ENCODE measurements at regions not wholly inside any gene's neighbourhood (a gene's known extent, or its start where the extent isn't known, plus 50 kb on each side); places are given as distances from the start of the nearest gene placed in this dataset.

DNA sequence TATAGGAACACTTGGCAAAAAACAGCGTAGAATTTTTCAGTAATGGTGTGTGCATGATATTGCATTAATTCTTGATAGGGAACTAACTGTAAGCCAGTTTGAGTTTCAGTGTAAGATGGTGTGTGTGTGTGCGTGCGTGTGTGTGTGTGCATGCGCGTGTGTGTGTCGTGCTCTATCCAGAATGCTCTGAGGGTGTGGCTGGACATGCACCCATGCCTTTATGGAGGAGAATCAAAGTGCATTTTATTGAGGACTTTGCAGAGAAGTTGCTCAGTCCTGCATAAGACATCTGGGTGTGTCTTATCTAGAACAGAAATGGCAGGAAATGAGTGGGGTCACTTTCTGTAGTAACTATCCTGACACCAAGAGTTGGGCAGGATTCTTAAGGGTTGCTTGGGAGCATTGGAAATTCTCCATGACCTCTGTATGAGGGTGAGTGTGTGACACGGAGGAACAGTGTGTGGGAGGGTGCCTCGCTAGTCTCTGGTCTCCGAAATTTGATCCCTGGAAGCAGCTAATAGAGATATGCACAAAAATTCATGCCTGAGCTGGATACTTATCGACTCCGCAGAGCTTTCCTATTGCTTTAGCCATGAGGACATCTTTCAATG, 252.2 kb downstream of the TSHZ3 start (continued):
- TF ChIP-seq, protein P1, sequence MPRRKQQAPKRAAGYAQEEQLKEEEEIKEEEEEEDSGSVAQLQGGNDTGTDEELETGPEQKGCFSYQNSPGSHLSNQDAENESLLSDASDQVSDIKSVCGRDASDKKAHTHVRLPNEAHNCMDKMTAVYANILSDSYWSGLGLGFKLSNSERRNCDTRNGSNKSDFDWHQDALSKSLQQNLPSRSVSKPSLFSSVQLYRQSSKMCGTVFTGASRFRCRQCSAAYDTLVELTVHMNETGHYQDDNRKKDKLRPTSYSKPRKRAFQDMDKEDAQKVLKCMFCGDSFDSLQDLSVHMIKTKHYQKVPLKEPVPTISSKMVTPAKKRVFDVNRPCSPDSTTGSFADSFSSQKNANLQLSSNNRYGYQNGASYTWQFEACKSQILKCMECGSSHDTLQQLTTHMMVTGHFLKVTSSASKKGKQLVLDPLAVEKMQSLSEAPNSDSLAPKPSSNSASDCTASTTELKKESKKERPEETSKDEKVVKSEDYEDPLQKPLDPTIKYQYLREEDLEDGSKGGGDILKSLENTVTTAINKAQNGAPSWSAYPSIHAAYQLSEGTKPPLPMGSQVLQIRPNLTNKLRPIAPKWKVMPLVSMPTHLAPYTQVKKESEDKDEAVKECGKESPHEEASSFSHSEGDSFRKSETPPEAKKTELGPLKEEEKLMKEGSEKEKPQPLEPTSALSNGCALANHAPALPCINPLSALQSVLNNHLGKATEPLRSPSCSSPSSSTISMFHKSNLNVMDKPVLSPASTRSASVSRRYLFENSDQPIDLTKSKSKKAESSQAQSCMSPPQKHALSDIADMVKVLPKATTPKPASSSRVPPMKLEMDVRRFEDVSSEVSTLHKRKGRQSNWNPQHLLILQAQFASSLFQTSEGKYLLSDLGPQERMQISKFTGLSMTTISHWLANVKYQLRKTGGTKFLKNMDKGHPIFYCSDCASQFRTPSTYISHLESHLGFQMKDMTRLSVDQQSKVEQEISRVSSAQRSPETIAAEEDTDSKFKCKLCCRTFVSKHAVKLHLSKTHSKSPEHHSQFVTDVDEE (CRISPR knock-in tag; IDR thresholded peaks at IDR 0.05) = no peak
- TF ChIP-seq ZC3H10 (CRISPR knock-in tag; IDR thresholded peaks at IDR 0.05) (no peak), GLIS3 (CRISPR knock-in tag; IDR thresholded peaks at IDR 0.05) (no peak)

DNA sequence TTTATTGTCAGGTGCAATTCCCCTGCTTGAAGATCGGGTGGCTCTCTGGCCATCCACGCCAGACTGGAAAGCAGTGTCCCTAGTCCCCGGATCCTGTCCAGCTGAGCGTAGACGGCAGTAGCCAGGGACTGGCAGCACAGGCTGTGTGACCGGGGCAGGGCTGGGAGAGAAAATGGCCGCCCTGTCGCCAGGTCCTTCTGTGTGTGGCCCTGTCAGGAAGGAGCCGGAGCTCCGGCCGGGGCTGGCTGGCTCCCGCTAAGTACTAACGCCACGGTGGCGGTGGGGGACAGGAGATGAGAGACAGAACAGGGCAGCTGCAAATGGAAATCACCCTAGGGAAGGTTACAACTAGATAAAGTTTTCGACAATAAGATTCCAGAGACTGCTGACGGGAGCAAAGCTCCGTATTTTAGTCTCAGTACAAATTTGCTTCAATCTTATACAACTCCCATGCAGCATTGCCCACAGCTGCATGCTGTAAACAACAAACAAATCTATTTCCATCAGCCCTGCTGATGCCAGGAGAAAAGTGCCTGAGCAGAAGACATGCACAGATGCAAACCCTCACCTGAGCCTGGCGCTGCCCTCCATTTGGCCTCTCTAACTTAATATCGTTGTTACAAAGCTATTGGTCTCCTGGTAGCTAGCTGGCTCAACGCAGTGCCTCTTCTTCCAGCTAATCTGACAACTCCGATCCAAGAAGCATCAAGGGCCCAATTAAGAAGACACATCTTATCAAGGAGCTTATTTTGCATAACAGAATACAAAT, 253.0 kb downstream of the TSHZ3 start:
- no peak for ATAC-seq

DNA sequence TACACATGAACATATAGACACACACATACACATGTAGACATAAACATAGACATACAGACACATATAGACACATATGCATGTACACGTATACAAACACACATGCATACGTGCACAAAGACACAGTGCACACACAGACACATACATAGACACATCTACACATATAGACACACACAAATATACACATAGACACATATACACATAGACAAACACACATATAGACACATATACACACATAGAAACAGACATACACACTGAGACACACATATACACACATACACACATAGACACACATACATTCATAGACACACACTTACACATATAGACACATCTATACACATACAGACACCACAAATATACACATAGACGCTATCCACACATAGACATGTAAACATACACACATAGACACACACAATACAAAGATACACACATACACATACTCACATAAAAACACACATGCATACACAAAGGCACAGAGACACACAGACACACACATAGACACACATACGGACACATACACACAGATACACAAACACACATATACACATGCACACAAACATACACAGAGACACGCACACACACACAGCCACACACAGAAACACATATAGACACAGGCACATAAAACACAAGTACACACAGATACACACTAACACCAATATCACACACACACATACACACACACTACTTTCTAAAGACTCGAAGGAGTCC, 254.0 kb downstream of the TSHZ3 start:
- no peak for ATAC-seq
- TF ChIP-seq RARB (CRISPR knock-in tag; IDR thresholded peaks at IDR 0.05) (no peak), OSR1 (CRISPR knock-in tag; IDR thresholded peaks at IDR 0.05) (no peak)
- TF ChIP-seq, protein P2, sequence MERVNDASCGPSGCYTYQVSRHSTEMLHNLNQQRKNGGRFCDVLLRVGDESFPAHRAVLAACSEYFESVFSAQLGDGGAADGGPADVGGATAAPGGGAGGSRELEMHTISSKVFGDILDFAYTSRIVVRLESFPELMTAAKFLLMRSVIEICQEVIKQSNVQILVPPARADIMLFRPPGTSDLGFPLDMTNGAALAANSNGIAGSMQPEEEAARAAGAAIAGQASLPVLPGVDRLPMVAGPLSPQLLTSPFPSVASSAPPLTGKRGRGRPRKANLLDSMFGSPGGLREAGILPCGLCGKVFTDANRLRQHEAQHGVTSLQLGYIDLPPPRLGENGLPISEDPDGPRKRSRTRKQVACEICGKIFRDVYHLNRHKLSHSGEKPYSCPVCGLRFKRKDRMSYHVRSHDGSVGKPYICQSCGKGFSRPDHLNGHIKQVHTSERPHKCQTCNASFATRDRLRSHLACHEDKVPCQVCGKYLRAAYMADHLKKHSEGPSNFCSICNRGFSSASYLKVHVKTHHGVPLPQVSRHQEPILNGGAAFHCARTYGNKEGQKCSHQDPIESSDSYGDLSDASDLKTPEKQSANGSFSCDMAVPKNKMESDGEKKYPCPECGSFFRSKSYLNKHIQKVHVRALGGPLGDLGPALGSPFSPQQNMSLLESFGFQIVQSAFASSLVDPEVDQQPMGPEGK (CRISPR knock-in tag; IDR thresholded peaks at IDR 0.05; ENCODE audit: borderline replicate concordance) = no peak

More for the DNA sequence above, 253.0 kb downstream of the TSHZ3 start:
- TF ChIP-seq CSDC2 (CRISPR knock-in tag; IDR thresholded peaks at IDR 0.05) (no peak), GLIS3 (CRISPR knock-in tag; IDR thresholded peaks at IDR 0.05) (no peak)
- TF ChIP-seq, protein P3, sequence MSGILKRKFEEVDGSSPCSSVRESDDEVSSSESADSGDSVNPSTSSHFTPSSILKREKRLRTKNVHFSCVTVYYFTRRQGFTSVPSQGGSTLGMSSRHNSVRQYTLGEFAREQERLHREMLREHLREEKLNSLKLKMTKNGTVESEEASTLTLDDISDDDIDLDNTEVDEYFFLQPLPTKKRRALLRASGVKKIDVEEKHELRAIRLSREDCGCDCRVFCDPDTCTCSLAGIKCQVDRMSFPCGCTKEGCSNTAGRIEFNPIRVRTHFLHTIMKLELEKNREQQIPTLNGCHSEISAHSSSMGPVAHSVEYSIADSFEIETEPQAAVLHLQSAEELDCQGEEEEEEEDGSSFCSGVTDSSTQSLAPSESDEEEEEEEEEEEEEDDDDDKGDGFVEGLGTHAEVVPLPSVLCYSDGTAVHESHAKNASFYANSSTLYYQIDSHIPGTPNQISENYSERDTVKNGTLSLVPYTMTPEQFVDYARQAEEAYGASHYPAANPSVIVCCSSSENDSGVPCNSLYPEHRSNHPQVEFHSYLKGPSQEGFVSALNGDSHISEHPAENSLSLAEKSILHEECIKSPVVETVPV (CRISPR knock-in tag; IDR thresholded peaks at IDR 0.05) = no peak

DNA sequence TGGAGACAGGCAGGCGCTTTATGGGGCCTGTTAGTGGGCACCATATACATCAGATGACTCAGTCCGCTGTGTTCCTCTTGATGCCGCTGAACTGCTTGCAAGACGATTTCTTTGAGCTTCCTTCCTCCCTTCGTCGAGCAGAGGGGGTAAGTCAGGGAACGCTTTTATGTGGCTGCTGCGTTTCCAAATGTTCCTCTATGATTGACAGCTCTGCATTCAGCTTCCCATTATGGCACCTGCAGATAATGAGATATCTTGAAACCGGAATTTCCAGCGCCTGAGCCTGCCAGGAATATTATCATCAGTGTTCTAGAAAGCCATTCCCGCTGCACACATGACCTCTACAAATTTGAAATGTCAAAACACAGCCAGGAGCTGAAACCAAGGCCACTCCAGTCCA, 257.0 kb downstream of the TSHZ3 start:
- ATAC-seq = no peak
- TF ChIP-seq ZNF70 (CRISPR knock-in tag; IDR thresholded peaks at IDR 0.05) (no peak), TOX (CRISPR knock-in tag; IDR thresholded peaks at IDR 0.05; ENCODE audit: borderline replicate concordance) (no peak), ISL1 (CRISPR knock-in tag; IDR thresholded peaks at IDR 0.05) (no peak), ZC3H10 (CRISPR knock-in tag; IDR thresholded peaks at IDR 0.05) (no peak)
- TF ChIP-seq, protein P4, sequence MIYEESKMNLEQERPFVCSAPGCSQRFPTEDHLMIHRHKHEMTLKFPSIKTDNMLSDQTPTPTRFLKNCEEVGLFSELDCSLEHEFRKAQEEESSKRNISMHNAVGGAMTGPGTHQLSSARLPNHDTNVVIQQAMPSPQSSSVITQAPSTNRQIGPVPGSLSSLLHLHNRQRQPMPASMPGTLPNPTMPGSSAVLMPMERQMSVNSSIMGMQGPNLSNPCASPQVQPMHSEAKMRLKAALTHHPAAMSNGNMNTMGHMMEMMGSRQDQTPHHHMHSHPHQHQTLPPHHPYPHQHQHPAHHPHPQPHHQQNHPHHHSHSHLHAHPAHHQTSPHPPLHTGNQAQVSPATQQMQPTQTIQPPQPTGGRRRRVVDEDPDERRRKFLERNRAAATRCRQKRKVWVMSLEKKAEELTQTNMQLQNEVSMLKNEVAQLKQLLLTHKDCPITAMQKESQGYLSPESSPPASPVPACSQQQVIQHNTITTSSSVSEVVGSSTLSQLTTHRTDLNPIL (CRISPR knock-in tag; IDR thresholded peaks at IDR 0.05; ENCODE audit: low read depth) = no peak
- TF ChIP-seq, protein P1 (CRISPR knock-in tag; IDR thresholded peaks at IDR 0.05) = no peak

DNA sequence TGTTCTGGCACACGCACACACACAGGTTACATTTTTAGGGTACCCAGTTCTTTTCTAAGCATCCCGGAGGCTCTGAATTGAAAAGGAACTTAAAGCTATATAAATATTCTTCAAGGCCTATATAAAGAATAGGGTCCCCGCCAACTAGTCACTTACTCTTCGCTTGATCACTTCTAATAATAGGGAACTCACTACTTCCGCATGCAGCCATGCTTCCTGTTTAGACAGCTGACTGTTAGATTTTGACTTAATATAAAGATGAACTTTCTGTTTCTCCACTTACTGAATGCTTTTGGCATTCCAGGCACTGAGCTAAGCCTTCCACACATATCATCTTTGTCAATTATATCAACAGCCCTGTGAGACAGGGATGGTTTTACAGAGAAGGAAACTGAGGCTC, 259.6 kb downstream of the TSHZ3 start:
- ATAC-seq = no peak
- TF ChIP-seq, protein P3 (CRISPR knock-in tag; IDR thresholded peaks at IDR 0.05) = no peak
- TF ChIP-seq, protein P5, sequence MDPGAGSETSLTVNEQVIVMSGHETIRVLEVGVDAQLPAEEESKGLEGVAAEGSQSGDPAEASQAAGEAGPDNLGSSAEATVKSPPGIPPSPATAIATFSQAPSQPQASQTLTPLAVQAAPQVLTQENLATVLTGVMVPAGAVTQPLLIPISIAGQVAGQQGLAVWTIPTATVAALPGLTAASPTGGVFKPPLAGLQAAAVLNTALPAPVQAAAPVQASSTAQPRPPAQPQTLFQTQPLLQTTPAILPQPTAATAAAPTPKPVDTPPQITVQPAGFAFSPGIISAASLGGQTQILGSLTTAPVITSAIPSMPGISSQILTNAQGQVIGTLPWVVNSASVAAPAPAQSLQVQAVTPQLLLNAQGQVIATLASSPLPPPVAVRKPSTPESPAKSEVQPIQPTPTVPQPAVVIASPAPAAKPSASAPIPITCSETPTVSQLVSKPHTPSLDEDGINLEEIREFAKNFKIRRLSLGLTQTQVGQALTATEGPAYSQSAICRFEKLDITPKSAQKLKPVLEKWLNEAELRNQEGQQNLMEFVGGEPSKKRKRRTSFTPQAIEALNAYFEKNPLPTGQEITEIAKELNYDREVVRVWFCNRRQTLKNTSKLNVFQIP (CRISPR knock-in tag; IDR thresholded peaks at IDR 0.05; ENCODE audit: borderline replicate concordance, low read depth) = no peak
- TF ChIP-seq RARB (CRISPR knock-in tag; IDR thresholded peaks at IDR 0.05) (no peak), ZC3H10 (CRISPR knock-in tag; IDR thresholded peaks at IDR 0.05) (no peak), ZNF565 (CRISPR knock-in tag; conservative IDR thresholded peaks at IDR 0.05; ENCODE audit: low read depth) (no peak), ZNF8 (CRISPR knock-in tag; IDR thresholded peaks at IDR 0.05) (no peak)

Data from SK-N-SH treated with all-trans-retinoic acid at 6 μM for 48 hours (cell line).